ENCODE measurements at regions not wholly inside any gene's neighbourhood (a gene's known extent, or its start where the extent isn't known, plus 50 kb on each side); places are given as distances from the start of the nearest gene placed in this dataset.

GRCh38 chr5:6046296-6046967 is 331.9 kb downstream of the MED10 start:
- TF ChIP-seq CTCF (IDR thresholded peaks at IDR 0.05; ENCODE audit: low read depth, low read length, poor library complexity, severe bottlenecking), result no peak
- TF ChIP-seq EZH2phosphoT487 (IDR thresholded peaks at IDR 0.05; ENCODE audit: borderline replicate concordance, low read length), result no peak

Measured in DOHH2 (cell line).